HEK293 (cell line): ENCODE measurements at regions not wholly inside any gene's neighbourhood (a gene's known extent, or its start where the extent isn't known, plus 50 kb on each side); places are given as distances from the start of the nearest gene placed in this dataset.

Source experiments
- KLF7 ChIP-seq: fragments of 450-650 bp; formaldehyde crosslinking; IDR thresholded peaks from 2 replicates; pipeline ENCODE4 v1.5.1; 2016; ENCODE audit warnings: missing biosample characterization, missing genetic modification characterization, borderline replicate concordance
- REPIN1 ChIP-seq: fragments of 450-650 bp; formaldehyde crosslinking; IDR thresholded peaks from 2 replicates; pipeline ENCODE4 v1.5.1; 2017; ENCODE audit warnings: missing biosample characterization, missing genetic modification characterization, low read depth
- YY1 ChIP-seq: fragments of 450-650 bp; formaldehyde crosslinking; IDR thresholded peaks from 2 replicates; pipeline ENCODE4 v1.5.1; 2018; ENCODE audit warnings: missing biosample characterization, missing genetic modification characterization
- ZFP37 ChIP-seq: fragments of 450-650 bp; formaldehyde crosslinking; IDR thresholded peaks from 2 replicates; pipeline ENCODE4 v1.5.1; 2016; ENCODE audit warnings: missing biosample characterization, missing genetic modification characterization
- ZIC2 ChIP-seq: fragments of 450-650 bp; formaldehyde crosslinking; IDR thresholded peaks from 2 replicates; pipeline ENCODE4 v1.5.1; 2016; ENCODE audit warnings: missing biosample characterization, missing genetic modification characterization
- ZNF23 ChIP-seq: fragments of 450-650 bp; formaldehyde crosslinking; IDR thresholded peaks from 2 replicates; pipeline ENCODE4 v1.5.1; 2016; ENCODE audit warnings: missing biosample characterization, missing genetic modification characterization, borderline replicate concordance
- ZNF510 ChIP-seq: fragments of 450-650 bp; formaldehyde crosslinking; IDR thresholded peaks from 2 replicates; pipeline ENCODE4 v1.5.1; 2018; ENCODE audit warnings: mild to moderate bottlenecking, missing genetic modification characterization, missing biosample characterization; ENCODE audit not compliant: insufficient replicate concordance
- ZNF544 ChIP-seq: fragments of 450-650 bp; formaldehyde crosslinking; IDR thresholded peaks from 2 replicates; pipeline ENCODE4 v1.5.0; 2017; ENCODE audit warnings: missing biosample characterization, missing genetic modification characterization
- ZNF585B ChIP-seq: fragments of 450-650 bp; formaldehyde crosslinking; IDR thresholded peaks from 2 replicates; pipeline ENCODE4 v1.5.1; 2016; ENCODE audit warnings: missing biosample characterization, missing genetic modification characterization
- TF ChIP-seq, protein P1 (sequence below): fragments of 450-650 bp; formaldehyde crosslinking; IDR thresholded peaks from 2 replicates; pipeline ENCODE4 v1.5.1; 2016; ENCODE audit warnings: missing biosample characterization, missing genetic modification characterization
- TF ChIP-seq, protein P2 (sequence below): fragments of 450-650 bp; formaldehyde crosslinking; IDR thresholded peaks from 2 replicates; pipeline ENCODE4 v1.5.1; 2016; ENCODE audit warnings: missing biosample characterization, missing genetic modification characterization, low read depth
- TF ChIP-seq, protein P3 (sequence below): fragments of 450-650 bp; formaldehyde crosslinking; IDR thresholded peaks from 2 replicates; pipeline ENCODE4 v1.5.1; 2016; ENCODE audit warnings: missing biosample characterization, missing genetic modification characterization
- TF ChIP-seq, protein P4 (sequence below): fragments of 450-650 bp; formaldehyde crosslinking; IDR thresholded peaks from 2 replicates; pipeline ENCODE4 v1.5.1; 2016; ENCODE audit warnings: missing biosample characterization, missing genetic modification characterization

DNA sequence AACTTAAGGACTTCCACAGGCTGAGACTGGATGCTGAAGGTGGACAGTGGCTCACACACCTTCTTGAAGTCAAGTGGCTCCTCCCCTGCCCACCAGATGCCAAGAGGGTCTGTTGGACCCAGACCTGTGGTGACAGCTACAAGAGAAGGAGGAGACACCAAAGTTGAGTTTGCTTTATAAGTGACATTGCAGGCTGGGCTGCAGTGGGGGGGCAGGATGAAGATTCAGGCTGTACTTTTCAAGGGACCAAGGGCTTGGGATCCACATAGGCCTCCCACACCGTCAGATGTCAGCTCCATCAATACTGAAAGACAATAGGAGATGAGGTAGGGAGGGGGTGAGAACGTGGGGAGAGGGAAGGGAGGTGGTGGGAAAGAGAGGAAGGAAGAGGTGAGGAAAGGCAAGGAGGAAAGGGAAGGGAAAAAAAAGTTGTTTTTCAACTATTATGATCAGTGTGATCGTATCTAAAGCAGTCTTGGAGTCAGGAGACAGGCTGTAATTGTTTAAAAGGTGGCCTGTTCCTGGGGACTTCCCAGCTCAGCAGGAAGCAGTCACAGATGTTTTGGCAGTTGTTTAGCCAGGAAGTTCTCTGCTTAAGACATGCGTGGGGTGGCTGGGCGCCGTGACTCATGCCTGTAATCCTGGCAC is 84.1 kb upstream of the RESF1 start:
- TF ChIP-seq ZNF23 (no peak), ZNF585B (tag by site-specific recombination) (no peak), YY1 (tag by site-specific recombination) (no peak), ZIC2 (tag by site-specific recombination) (no peak), ZFP37 (tag by site-specific recombination) (no peak), ZNF544 (no peak), ZNF510 (no peak), KLF7 (no peak), REPIN1 (no peak)
- TF ChIP-seq, protein P1, sequence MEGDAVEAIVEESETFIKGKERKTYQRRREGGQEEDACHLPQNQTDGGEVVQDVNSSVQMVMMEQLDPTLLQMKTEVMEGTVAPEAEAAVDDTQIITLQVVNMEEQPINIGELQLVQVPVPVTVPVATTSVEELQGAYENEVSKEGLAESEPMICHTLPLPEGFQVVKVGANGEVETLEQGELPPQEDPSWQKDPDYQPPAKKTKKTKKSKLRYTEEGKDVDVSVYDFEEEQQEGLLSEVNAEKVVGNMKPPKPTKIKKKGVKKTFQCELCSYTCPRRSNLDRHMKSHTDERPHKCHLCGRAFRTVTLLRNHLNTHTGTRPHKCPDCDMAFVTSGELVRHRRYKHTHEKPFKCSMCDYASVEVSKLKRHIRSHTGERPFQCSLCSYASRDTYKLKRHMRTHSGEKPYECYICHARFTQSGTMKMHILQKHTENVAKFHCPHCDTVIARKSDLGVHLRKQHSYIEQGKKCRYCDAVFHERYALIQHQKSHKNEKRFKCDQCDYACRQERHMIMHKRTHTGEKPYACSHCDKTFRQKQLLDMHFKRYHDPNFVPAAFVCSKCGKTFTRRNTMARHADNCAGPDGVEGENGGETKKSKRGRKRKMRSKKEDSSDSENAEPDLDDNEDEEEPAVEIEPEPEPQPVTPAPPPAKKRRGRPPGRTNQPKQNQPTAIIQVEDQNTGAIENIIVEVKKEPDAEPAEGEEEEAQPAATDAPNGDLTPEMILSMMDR (tag by site-specific recombination) = no peak
- TF ChIP-seq, protein P2, sequence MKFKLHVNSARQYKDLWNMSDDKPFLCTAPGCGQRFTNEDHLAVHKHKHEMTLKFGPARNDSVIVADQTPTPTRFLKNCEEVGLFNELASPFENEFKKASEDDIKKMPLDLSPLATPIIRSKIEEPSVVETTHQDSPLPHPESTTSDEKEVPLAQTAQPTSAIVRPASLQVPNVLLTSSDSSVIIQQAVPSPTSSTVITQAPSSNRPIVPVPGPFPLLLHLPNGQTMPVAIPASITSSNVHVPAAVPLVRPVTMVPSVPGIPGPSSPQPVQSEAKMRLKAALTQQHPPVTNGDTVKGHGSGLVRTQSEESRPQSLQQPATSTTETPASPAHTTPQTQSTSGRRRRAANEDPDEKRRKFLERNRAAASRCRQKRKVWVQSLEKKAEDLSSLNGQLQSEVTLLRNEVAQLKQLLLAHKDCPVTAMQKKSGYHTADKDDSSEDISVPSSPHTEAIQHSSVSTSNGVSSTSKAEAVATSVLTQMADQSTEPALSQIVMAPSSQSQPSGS = no peak
- TF ChIP-seq, protein P3, sequence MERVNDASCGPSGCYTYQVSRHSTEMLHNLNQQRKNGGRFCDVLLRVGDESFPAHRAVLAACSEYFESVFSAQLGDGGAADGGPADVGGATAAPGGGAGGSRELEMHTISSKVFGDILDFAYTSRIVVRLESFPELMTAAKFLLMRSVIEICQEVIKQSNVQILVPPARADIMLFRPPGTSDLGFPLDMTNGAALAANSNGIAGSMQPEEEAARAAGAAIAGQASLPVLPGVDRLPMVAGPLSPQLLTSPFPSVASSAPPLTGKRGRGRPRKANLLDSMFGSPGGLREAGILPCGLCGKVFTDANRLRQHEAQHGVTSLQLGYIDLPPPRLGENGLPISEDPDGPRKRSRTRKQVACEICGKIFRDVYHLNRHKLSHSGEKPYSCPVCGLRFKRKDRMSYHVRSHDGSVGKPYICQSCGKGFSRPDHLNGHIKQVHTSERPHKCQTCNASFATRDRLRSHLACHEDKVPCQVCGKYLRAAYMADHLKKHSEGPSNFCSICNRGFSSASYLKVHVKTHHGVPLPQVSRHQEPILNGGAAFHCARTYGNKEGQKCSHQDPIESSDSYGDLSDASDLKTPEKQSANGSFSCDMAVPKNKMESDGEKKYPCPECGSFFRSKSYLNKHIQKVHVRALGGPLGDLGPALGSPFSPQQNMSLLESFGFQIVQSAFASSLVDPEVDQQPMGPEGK = no peak
- TF ChIP-seq, protein P4, sequence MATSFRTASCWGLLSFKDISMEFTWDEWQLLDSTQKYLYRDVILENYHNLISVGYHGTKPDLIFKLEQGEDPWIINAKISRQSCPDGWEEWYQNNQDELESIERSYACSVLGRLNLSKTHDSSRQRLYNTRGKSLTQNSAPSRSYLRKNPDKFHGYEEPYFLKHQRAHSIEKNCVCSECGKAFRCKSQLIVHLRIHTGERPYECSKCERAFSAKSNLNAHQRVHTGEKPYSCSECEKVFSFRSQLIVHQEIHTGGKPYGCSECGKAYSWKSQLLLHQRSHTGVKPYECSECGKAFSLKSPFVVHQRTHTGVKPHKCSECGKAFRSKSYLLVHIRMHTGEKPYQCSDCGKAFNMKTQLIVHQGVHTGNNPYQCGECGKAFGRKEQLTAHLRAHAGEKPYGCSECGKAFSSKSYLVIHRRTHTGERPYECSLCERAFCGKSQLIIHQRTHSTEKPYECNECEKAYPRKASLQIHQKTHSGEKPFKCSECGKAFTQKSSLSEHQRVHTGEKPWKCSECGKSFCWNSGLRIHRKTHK (tag by site-specific recombination) = no peak
